Heart left ventricle (tissue), 16 donors: ENCODE measurements at regions not wholly inside any gene's neighbourhood (a gene's known extent, or its start where the extent isn't known, plus 50 kb on each side); places are given as distances from the start of the nearest gene placed in this dataset.

Source experiments
- ATAC-seq, 4 donors: fragments of 200-7000 bp; cut with Tn5 transposase; one replicate each; pipeline ENCODE4 v1.9.1; 2020 to 2022; ENCODE audit warnings: moderate library complexity in 4 of 4, mild to moderate bottlenecking in 3 of 4, moderate number of reproducible peaks in 1 of 4
- DNase-seq, 5 donors: peaks; one replicate each; pipeline ENCODE4 v3.0.0-alpha.2; 2020
- H3K27ac ChIP-seq, 12 donors: fragments of 200-600 bp; sonication (generic) in 4 of 12; one replicate each; pipeline versions ENCODE4 v1.5.0 to v1.8.0; 2016 to 2022; ENCODE audit warnings: mild to moderate bottlenecking in 2 of 12
- H3K27me3 ChIP-seq, 9 donors: fragments of 200-600 bp; sonication (generic) in 2 of 9; one replicate each; pipeline versions ENCODE4 v1.5.1 to v1.8.0; 2016 to 2022; ENCODE audit warnings: mild to moderate bottlenecking in 3 of 9
- H3K36me3 ChIP-seq, 9 donors: fragments of 200-600 bp; sonication (generic) in 2 of 9; one replicate each; pipeline versions ENCODE4 v1.5.0 to v1.8.0; 2018 to 2022; ENCODE audit warnings: mild to moderate bottlenecking in 2 of 9
- H3K4me1 ChIP-seq, 12 donors: fragments of 200-600 bp; sonication (generic) in 4 of 12; one replicate each; pipeline versions ENCODE4 v1.5.0 to v1.8.0; 2016 to 2022; ENCODE audit warnings: mild to moderate bottlenecking in 3 of 12
- H3K4me3 ChIP-seq, 12 donors: fragments of 200-600 bp; sonication (generic) in 4 of 12; one replicate each; pipeline versions ENCODE4 v1.5.0 to v1.8.0; 2017 to 2022; ENCODE audit warnings: mild to moderate bottlenecking in 9 of 12, moderate library complexity in 4 of 12
- H3K9me3 ChIP-seq, 12 donors: fragments of 200-600 bp; sonication (generic) in 4 of 12; one replicate each; pipeline versions ENCODE4 v1.5.0 to v1.8.0; 2016 to 2022; ENCODE audit warnings: mild to moderate bottlenecking in 1 of 12
- CTCF ChIP-seq, 12 donors: fragments of 200-600 bp; sonication (generic) in 4 of 12; IDR thresholded peaks; one replicate each; pipeline versions ENCODE4 v1.5.0 to v1.8.0; 2018 to 2022; ENCODE audit warnings: antibody characterized with exemption in 12 of 12, mild to moderate bottlenecking in 5 of 12
- POLR2A ChIP-seq, 2 donors: fragments of 450-650 bp; IDR thresholded peaks; one replicate each; pipeline ENCODE4 v1.6.1; 2017; ENCODE audit warnings: antibody characterized with exemption in 2 of 2, mild to moderate bottlenecking in 2 of 2, moderate library complexity in 2 of 2
- WGBS, 4 donors: extraction: QIAGEN DNeasy Blood & Tissue Kit in 2 of 4; methylation state at CpG; one replicate each; pipeline versions ENCODE4 v1.1.5 to v1.1.7; 2013 to 2018; 5-methylcytosine and 5-hydroxymethylcytosine counted together
- intact Hi-C, 10 donors: fragments of 100-400 bp; cut with DNase I; formaldehyde crosslinking; loops; one replicate each; pipeline versions ENCODE4 v1.11.1 to v1.14.2; 2022
- donor health status: ischemic (EF 13 %, LVEDD 7.1; RV severe dilation, severe dysfunction).
- donor health status: healthy with polysubstance abuse.
- donor health status: DM: no; HTN: yes; CAD: no.
- donor health status: DM: no; HTN: no; CAD: no.
- donor health status: ischemic (EF 25% LVEDD 6.9; RV normal size, moderate dysfunction).
- donor health status: ischemic (EF 25% LVEDD 5.7; RV mildly dilated, moderate dysfunction).
- donor health status: healthy.
- donor health status: DM: yes; HTN: yes; CAD: no.
- donor health status: ischemic (EF 35%, LVEDD 5.7; RV mildly dilated, moderate dysfunction).
- donor health status: nonischemic (EF 11% LVEDD 7.7; RV severe dilation, severe dysfunction).
- donor health status: DM: yes; HTN: yes; CAD: no.
- donor health status: PGD.
- donor health status: ischemic (EF 29% LVEDD 5.4; RV normal size, mild dysfunction).
- donor health status: nonischemic (EF 23%, LVEDD 6.1; RV moderate dilation, normal function).

GRCh38 chrY:12525206-12525605 is 175.8 kb upstream of the USP9Y start:
- DNase-seq (no peak), ATAC-seq (no peak)
- TF ChIP-seq POLR2A (IDR thresholded peaks at IDR 0.05) (no peak), CTCF (IDR thresholded peaks at IDR 0.05) (no peak)
- Histone ChIP-seq H3K4me1 (peaks cover 0 to 3% (median 0%) of the 10 kb centered on the region in 12 donors), H3K36me3 (no peaks in the 10 kb centered on the region), H3K9me3 (no peaks in the 10 kb centered on the region), H3K27ac (no peak overlapping the region), H3K4me3 (no peak overlapping the region), H3K27me3 (no peaks in the 10 kb centered on the region)
- intact Hi-C loops, result no loop called here
- WGBS, 4 donors, result 50 to 53% methylated on average over 3 of the region's 3 CpGs; no CpG with 5 or more reads in 2 of the 4 donors

- WGBS, 4 donors, result 14 to 34% methylated on average over 4 of the region's 4 CpGs; no CpG with 5 or more reads in 2 of the 4 donors
- no peaks in the 10 kb centered on the region for H3K9me3 ChIP-seq
- intact Hi-C loops, result no loop called here
- no peaks in the 10 kb centered on the region for H3K36me3 ChIP-seq
- H3K4me3 ChIP-seq, result no peak overlapping the region
- DNase-seq (no peak), ATAC-seq (no peak)
- peaks cover 0 to 3% (median 0%) of the 10 kb centered on the region in 12 donors for H3K4me1 ChIP-seq
- no peak overlapping the region for H3K27ac ChIP-seq
- no peak for TF ChIP-seq POLR2A (IDR thresholded peaks at IDR 0.05)
- TF ChIP-seq CTCF (IDR thresholded peaks at IDR 0.05), result no peak
- no peaks in the 10 kb centered on the region for H3K27me3 ChIP-seq
Measured at GRCh38 chrY:12526362-12527063, 174.5 kb upstream of the USP9Y start.

- ATAC-seq (peak in 2 of 4 donors; percentile 58 to 73), DNase-seq (no peak)
- no peaks in the 10 kb centered on the region for H3K36me3 ChIP-seq
- no peaks in the 10 kb centered on the region for H3K4me1 ChIP-seq
- no peak overlapping the region for H3K27ac ChIP-seq
- TF ChIP-seq CTCF (IDR thresholded peaks at IDR 0.05), result no peak
- no peak for TF ChIP-seq POLR2A (IDR thresholded peaks at IDR 0.05)
- 4 to 5% methylated on average over 46 of the region's 46 CpGs; no CpG with 5 or more reads in 2 of the 4 donors for WGBS, 4 donors
- H3K4me3 ChIP-seq, result peak overlapping the region in 7 of 12 donors; percentile 12 to 46 (median 34)
- intact Hi-C loops, result no loop called here
- H3K9me3 ChIP-seq, result no peaks in the 10 kb centered on the region
- no peaks in the 10 kb centered on the region for H3K27me3 ChIP-seq
Measured at GRCh38 chrY:12537226-12537854, 163.7 kb upstream of the USP9Y start.

GRCh38 chrY:12546746-12547420 is 154.1 kb upstream of the USP9Y start:
- 63 to 73% methylated on average over 9 of the region's 9 CpGs; no CpG with 5 or more reads in 2 of the 4 donors for WGBS, 4 donors
- intact Hi-C loops, result no loop called here
- no peaks in the 10 kb centered on the region for H3K4me1 ChIP-seq
- H3K27ac ChIP-seq, result no peak overlapping the region
- H3K36me3 ChIP-seq, result no peaks in the 10 kb centered on the region
- ATAC-seq (no peak), DNase-seq (no peak)
- no peaks in the 10 kb centered on the region for H3K27me3 ChIP-seq
- H3K9me3 ChIP-seq, result no peaks in the 10 kb centered on the region
- TF ChIP-seq CTCF (IDR thresholded peaks at IDR 0.05) (no peak), POLR2A (IDR thresholded peaks at IDR 0.05) (no peak)
- H3K4me3 ChIP-seq, result no peak overlapping the region
